ENCODE measurements at regions not wholly inside any gene's neighbourhood (a gene's known extent, or its start where the extent isn't known, plus 50 kb on each side); places are given as distances from the start of the nearest gene placed in this dataset.
"Not testable (repeated sequence)": the region's sequence is repeated elsewhere in the genome, so short reads cannot be mapped to it uniquely, and the experiment has no call there.

- H3K36me3 ChIP-seq (ENCODE audit: control insufficient read depth, insufficient read depth, low read length) = no peaks in the 10 kb centered on the region
- H3K4me1 ChIP-seq (ENCODE audit: control insufficient read depth, insufficient read depth, low read length, poor library complexity, severe bottlenecking) = no peaks in the 10 kb centered on the region
- H3K9me3 ChIP-seq (ENCODE audit: control insufficient read depth, low read length) = no peaks in the 10 kb centered on the region
- 82 to 92% methylated on average over 9 to 10 of the region's 10 CpGs for WGBS, 2 experiments (ENCODE audit: insufficient coverage in 2 of 2)
- no peak overlapping the region for H3K27ac ChIP-seq (ENCODE audit: low read depth, low read length, severe bottlenecking)
- no peak overlapping the region for H3K4me3 ChIP-seq (ENCODE audit: extremely low read depth, insufficient read depth, low read length, poor library complexity, severe bottlenecking)
Measured at GRCh38 chr22:26825960-26826935, 168.9 kb downstream of the MIAT start.

- H3K9me3 ChIP-seq (ENCODE audit: control insufficient read depth, low read length) = no peaks in the 10 kb centered on the region
- WGBS, 2 experiments (ENCODE audit: insufficient coverage in 2 of 2) = 90 to 95% methylated on average over 3 to 4 of the region's 4 CpGs
- H3K27ac ChIP-seq (ENCODE audit: low read depth, low read length, severe bottlenecking) = no peak overlapping the region
- H3K4me1 ChIP-seq (ENCODE audit: control insufficient read depth, insufficient read depth, low read length, poor library complexity, severe bottlenecking) = no peaks in the 10 kb centered on the region
- no peak overlapping the region for H3K4me3 ChIP-seq (ENCODE audit: extremely low read depth, insufficient read depth, low read length, poor library complexity, severe bottlenecking)
- no peaks in the 10 kb centered on the region for H3K36me3 ChIP-seq (ENCODE audit: control insufficient read depth, insufficient read depth, low read length)
Measured at GRCh38 chr22:26827611-26828010, 170.2 kb downstream of the MIAT start.

- H3K36me3 ChIP-seq (ENCODE audit: control insufficient read depth, insufficient read depth, low read length) = no peaks in the 10 kb centered on the region
- 86 to 91% methylated on average over 1 to 2 of the region's 3 CpGs for WGBS, 2 experiments (ENCODE audit: insufficient coverage in 2 of 2)
- H3K9me3 ChIP-seq (ENCODE audit: control insufficient read depth, low read length) = no peaks in the 10 kb centered on the region
- no peak overlapping the region for H3K27ac ChIP-seq (ENCODE audit: low read depth, low read length, severe bottlenecking)
- no peaks in the 10 kb centered on the region for H3K4me1 ChIP-seq (ENCODE audit: control insufficient read depth, insufficient read depth, low read length, poor library complexity, severe bottlenecking)
- no peak overlapping the region for H3K4me3 ChIP-seq (ENCODE audit: extremely low read depth, insufficient read depth, low read length, poor library complexity, severe bottlenecking)
Measured at GRCh38 chr22:26828311-26828710, 170.9 kb downstream of the MIAT start.

GRCh38 chr22:26830837-26831236 is 173.4 kb downstream of the MIAT start:
- Histone ChIP-seq H3K9me3 (ENCODE audit: control insufficient read depth, low read length) (no peaks in the 10 kb centered on the region), H3K4me1 (ENCODE audit: control insufficient read depth, insufficient read depth, low read length, poor library complexity, severe bottlenecking) (no peaks in the 10 kb centered on the region), H3K36me3 (ENCODE audit: control insufficient read depth, insufficient read depth, low read length) (no peaks in the 10 kb centered on the region), H3K27ac (ENCODE audit: low read depth, low read length, severe bottlenecking) (no peak overlapping the region), H3K4me3 (ENCODE audit: extremely low read depth, insufficient read depth, low read length, poor library complexity, severe bottlenecking) (no peak overlapping the region)
- WGBS, 2 experiments (ENCODE audit: insufficient coverage in 2 of 2) = 88 to 100% methylated on average over 3 to 4 of the region's 4 CpGs

- Histone ChIP-seq H3K4me1 (ENCODE audit: control insufficient read depth, insufficient read depth, low read length, poor library complexity, severe bottlenecking) (peaks cover 4% of the 10 kb centered on the region), H3K9me3 (ENCODE audit: control insufficient read depth, low read length) (no peaks in the 10 kb centered on the region), H3K4me3 (ENCODE audit: extremely low read depth, insufficient read depth, low read length, poor library complexity, severe bottlenecking) (no peak overlapping the region), H3K27ac (ENCODE audit: low read depth, low read length, severe bottlenecking) (no peak overlapping the region), H3K36me3 (ENCODE audit: control insufficient read depth, insufficient read depth, low read length) (no peaks in the 10 kb centered on the region)
- 90% methylated on average over 6 of the region's 6 CpGs for WGBS, 2 experiments (ENCODE audit: insufficient coverage in 2 of 2)
Measured at GRCh38 chr22:26835023-26835422, 177.6 kb downstream of the MIAT start.

GRCh38 chr22:26835929-26836528 is 178.6 kb downstream of the MIAT start:
- whole genome bisulfite sequencing, 2 experiments (ENCODE audit: insufficient coverage in 2 of 2) = 37 to 48% methylated on average over 2 to 3 of the region's 3 CpGs
- peaks cover 4% of the 10 kb centered on the region for H3K4me1 ChIP-seq (ENCODE audit: control insufficient read depth, insufficient read depth, low read length, poor library complexity, severe bottlenecking)
- H3K4me3 ChIP-seq (ENCODE audit: extremely low read depth, insufficient read depth, low read length, poor library complexity, severe bottlenecking) = no peak overlapping the region
- H3K36me3 ChIP-seq (ENCODE audit: control insufficient read depth, insufficient read depth, low read length) = no peaks in the 10 kb centered on the region
- no peaks in the 10 kb centered on the region for H3K9me3 ChIP-seq (ENCODE audit: control insufficient read depth, low read length)
- H3K27ac ChIP-seq (ENCODE audit: low read depth, low read length, severe bottlenecking) = no peak overlapping the region

GRCh38 chr22:26837784-26838470 is 180.5 kb downstream of the MIAT start:
- no peaks in the 10 kb centered on the region for H3K9me3 ChIP-seq (ENCODE audit: control insufficient read depth, low read length)
- H3K4me3 ChIP-seq (ENCODE audit: extremely low read depth, insufficient read depth, low read length, poor library complexity, severe bottlenecking) = no peak overlapping the region
- peaks cover 4% of the 10 kb centered on the region for H3K4me1 ChIP-seq (ENCODE audit: control insufficient read depth, insufficient read depth, low read length, poor library complexity, severe bottlenecking)
- no peaks in the 10 kb centered on the region for H3K36me3 ChIP-seq (ENCODE audit: control insufficient read depth, insufficient read depth, low read length)
- no peak overlapping the region for H3K27ac ChIP-seq (ENCODE audit: low read depth, low read length, severe bottlenecking)
- WGBS, 2 experiments (ENCODE audit: insufficient coverage in 2 of 2) = 18 to 54% methylated on average over 3 to 5 of the region's 5 CpGs

GRCh38 chr22:26838471-26838825 is 181.1 kb downstream of the MIAT start:
- no peaks in the 10 kb centered on the region for H3K9me3 ChIP-seq (ENCODE audit: control insufficient read depth, low read length)
- H3K36me3 ChIP-seq (ENCODE audit: control insufficient read depth, insufficient read depth, low read length) = no peaks in the 10 kb centered on the region
- 83 to 95% methylated on average over 2 of the region's 5 CpGs for WGBS, 2 experiments (ENCODE audit: insufficient coverage in 2 of 2)
- peaks cover 4% of the 10 kb centered on the region for H3K4me1 ChIP-seq (ENCODE audit: control insufficient read depth, insufficient read depth, low read length, poor library complexity, severe bottlenecking)
- no peak overlapping the region for H3K27ac ChIP-seq (ENCODE audit: low read depth, low read length, severe bottlenecking)
- H3K4me3 ChIP-seq (ENCODE audit: extremely low read depth, insufficient read depth, low read length, poor library complexity, severe bottlenecking) = no peak overlapping the region

GRCh38 chr22:26839216-26839615 is 181.8 kb downstream of the MIAT start:
- no peak overlapping the region for H3K4me3 ChIP-seq (ENCODE audit: extremely low read depth, insufficient read depth, low read length, poor library complexity, severe bottlenecking)
- no peaks in the 10 kb centered on the region for H3K9me3 ChIP-seq (ENCODE audit: control insufficient read depth, low read length)
- 84 to 94% methylated on average over 5 of the region's 5 CpGs for WGBS, 2 experiments (ENCODE audit: insufficient coverage in 2 of 2)
- H3K27ac ChIP-seq (ENCODE audit: low read depth, low read length, severe bottlenecking) = no peak overlapping the region
- H3K4me1 ChIP-seq (ENCODE audit: control insufficient read depth, insufficient read depth, low read length, poor library complexity, severe bottlenecking) = peaks cover 4% of the 10 kb centered on the region
- H3K36me3 ChIP-seq (ENCODE audit: control insufficient read depth, insufficient read depth, low read length) = no peaks in the 10 kb centered on the region

- H3K4me3 ChIP-seq (ENCODE audit: extremely low read depth, insufficient read depth, low read length, poor library complexity, severe bottlenecking); H3K36me3 ChIP-seq (ENCODE audit: control insufficient read depth, insufficient read depth, low read length); H3K4me1 ChIP-seq (ENCODE audit: control insufficient read depth, insufficient read depth, low read length, poor library complexity, severe bottlenecking); H3K9me3 ChIP-seq (ENCODE audit: control insufficient read depth, low read length); H3K27ac ChIP-seq (ENCODE audit: low read depth, low read length, severe bottlenecking): not testable (repeated sequence)
- WGBS, 2 experiments (ENCODE audit: insufficient coverage in 2 of 2) = 91 to 94% methylated on average over 3 of the region's 3 CpGs
Measured at GRCh38 chr22:26840770-26841169, 183.4 kb downstream of the MIAT start.
